ENCODE measurements at regions not wholly inside any gene's neighbourhood (a gene's known extent, or its start where the extent isn't known, plus 50 kb on each side); places are given as distances from the start of the nearest gene placed in this dataset.

GRCh38 chr2:220969348-220969747 is 602.8 kb downstream of the EPHA4 start:
- TF ChIP-seq POLR2A (IDR thresholded peaks at IDR 0.05) (no peak), POLR2AphosphoS5 (IDR thresholded peaks at IDR 0.05) (peak in 1 of 3 donors; percentile 13), EP300 (IDR thresholded peaks at IDR 0.05; ENCODE audit: low read depth) (no peak), CTCF (IDR thresholded peaks at IDR 0.05) (no peak)
- no peaks in the 10 kb centered on the region for H3K27me3 ChIP-seq
- no peaks in the 10 kb centered on the region for H3K36me3 ChIP-seq
- no peak overlapping the region for H3K4me3 ChIP-seq
- no peaks in the 10 kb centered on the region for H3K9me3 ChIP-seq
- intact Hi-C loops (cut with DNase I; ENCODE audit: low total_unique reads) (no loop called here), in situ Hi-C loops (cut with MboI; ENCODE audit: low pct_ligation_motif_present in 1 of 4, low pct_unique_long_range_greater_than_20kb in 1 of 4, low sequenced_read_pairs in 3 of 4) (no loop called here)
- H3K27ac ChIP-seq, result no peak overlapping the region
- WGBS, 2 donors (ENCODE audit: low coverage in 1 of 2), result 54 to 56% methylated on average over 3 of the region's 3 CpGs
- no peak for DNase-seq
- no peaks in the 10 kb centered on the region for H3K4me1 ChIP-seq

GRCh38 chr2:220980966-220981675 is 591.0 kb downstream of the EPHA4 start:
- TF ChIP-seq CTCF (IDR thresholded peaks at IDR 0.05) (no peak), POLR2A (IDR thresholded peaks at IDR 0.05) (no peak)
- H3K4me3 ChIP-seq, result no peak overlapping the region
- no peaks in the 10 kb centered on the region for H3K36me3 ChIP-seq
- intact Hi-C loops (cut with DNase I; ENCODE audit: low total_unique reads), result no loop called here
- peaks cover 0 to 3% of the 10 kb centered on the region in 2 donors for H3K9me3 ChIP-seq
- H3K4me1 ChIP-seq, result no peaks in the 10 kb centered on the region
- 73 to 82% methylated on average over 2 to 4 of the region's 4 CpGs for WGBS, 2 donors (ENCODE audit: low coverage in 1 of 2)
- DNase-seq, result no peak
- in situ Hi-C loops (cut with MboI; ENCODE audit: low pct_ligation_motif_present in 1 of 4, low pct_unique_long_range_greater_than_20kb in 1 of 4, low sequenced_read_pairs in 3 of 4), result no loop called here
- no peaks in the 10 kb centered on the region for H3K27me3 ChIP-seq
- no peak overlapping the region for H3K27ac ChIP-seq

GRCh38 chr2:220981926-220982325 is 590.2 kb downstream of the EPHA4 start:
- WGBS, 2 donors (ENCODE audit: low coverage in 1 of 2), result 79 to 80% methylated on average over 6 of the region's 6 CpGs
- intact Hi-C loops (cut with DNase I; ENCODE audit: low total_unique reads), result no loop called here
- no peaks in the 10 kb centered on the region for H3K36me3 ChIP-seq
- H3K9me3 ChIP-seq, result peaks cover 0 to 3% of the 10 kb centered on the region in 2 donors
- H3K4me1 ChIP-seq, result no peaks in the 10 kb centered on the region
- DNase-seq, result no peak
- in situ Hi-C loops (cut with MboI; ENCODE audit: low pct_ligation_motif_present in 1 of 4, low pct_unique_long_range_greater_than_20kb in 1 of 4, low sequenced_read_pairs in 3 of 4), result no loop called here
- TF ChIP-seq CTCF (IDR thresholded peaks at IDR 0.05), result no peak
- TF ChIP-seq POLR2A (IDR thresholded peaks at IDR 0.05), result no peak
- TF ChIP-seq EP300 (IDR thresholded peaks at IDR 0.05; ENCODE audit: low read depth), result no peak
- TF ChIP-seq POLR2AphosphoS5 (IDR thresholded peaks at IDR 0.05), result no peak
- H3K4me3 ChIP-seq, result no peak overlapping the region
- H3K27me3 ChIP-seq, result no peaks in the 10 kb centered on the region
- H3K27ac ChIP-seq, result no peak overlapping the region

- H3K36me3 ChIP-seq, result no peaks in the 10 kb centered on the region
- 74 to 76% methylated on average over 4 of the region's 4 CpGs for WGBS, 2 donors (ENCODE audit: low coverage in 1 of 2)
- TF ChIP-seq CTCF (IDR thresholded peaks at IDR 0.05) (no peak), POLR2AphosphoS5 (IDR thresholded peaks at IDR 0.05) (no peak), EP300 (IDR thresholded peaks at IDR 0.05; ENCODE audit: low read depth) (no peak), POLR2A (IDR thresholded peaks at IDR 0.05) (no peak)
- in situ Hi-C loops (cut with MboI; ENCODE audit: low pct_ligation_motif_present in 1 of 4, low pct_unique_long_range_greater_than_20kb in 1 of 4, low sequenced_read_pairs in 3 of 4), result no loop called here
- no peaks in the 10 kb centered on the region for H3K9me3 ChIP-seq
- no peaks in the 10 kb centered on the region for H3K27me3 ChIP-seq
- no peaks in the 10 kb centered on the region for H3K4me1 ChIP-seq
- H3K4me3 ChIP-seq, result no peak overlapping the region
- no peak for DNase-seq
- intact Hi-C loops (cut with DNase I; ENCODE audit: low total_unique reads), result no loop called here
- no peak overlapping the region for H3K27ac ChIP-seq
Measured at GRCh38 chr2:220985561-220985960, 586.5 kb downstream of the EPHA4 start.

Data from transverse colon (tissue), 4 donors.